Nephron (organoid): ENCODE measurements at regions not wholly inside any gene's neighbourhood (a gene's known extent, or its start where the extent isn't known, plus 50 kb on each side); places are given as distances from the start of the nearest gene placed in this dataset.
A peak's percentile ranks its signal among the peaks of the same experiment; 100 is the strongest.

Experiments used
- H3K27ac Mint-ChIP-seq, 3 experiments: 2 replicates each; pipeline ENCODE4 v1.8.0; 2020; ENCODE audit warnings: mixed read lengths in 3 of 3, mild to moderate bottlenecking in 2 of 3, moderate library complexity in 1 of 3
- H3K27me3 Mint-ChIP-seq: 2 replicates; pipeline ENCODE4 v1.8.0; 2021; ENCODE audit warnings: low read depth, mild to moderate bottlenecking, moderate library complexity, mixed read lengths
- H3K36me3 Mint-ChIP-seq: 2 replicates; pipeline ENCODE4 v1.8.0; 2020; ENCODE audit warnings: low read depth, mixed read lengths
- H3K4me1 Mint-ChIP-seq: 2 replicates; pipeline ENCODE4 v1.8.0; 2020; ENCODE audit warnings: mixed read lengths
- H3K4me3 Mint-ChIP-seq, 3 experiments: 2 replicates each; pipeline ENCODE4 v1.8.0; 2020; ENCODE audit warnings: mild to moderate bottlenecking in 3 of 3, mixed read lengths in 3 of 3, moderate library complexity in 2 of 3
- H3K9me3 Mint-ChIP-seq: 2 replicates; pipeline ENCODE4 v1.8.0; 2020; ENCODE audit warnings: mixed read lengths
- TF ChIP-seq, protein P1 (sequence below), 3 experiments: fragments of 200-600 bp; sonication (generic); IDR thresholded peaks; one replicate each; pipeline ENCODE4 v1.5.0; 2021; ENCODE audit warnings: antibody characterized with exemption in 3 of 3; ENCODE audit not compliant: unreplicated experiment in 3 of 3

DNA sequence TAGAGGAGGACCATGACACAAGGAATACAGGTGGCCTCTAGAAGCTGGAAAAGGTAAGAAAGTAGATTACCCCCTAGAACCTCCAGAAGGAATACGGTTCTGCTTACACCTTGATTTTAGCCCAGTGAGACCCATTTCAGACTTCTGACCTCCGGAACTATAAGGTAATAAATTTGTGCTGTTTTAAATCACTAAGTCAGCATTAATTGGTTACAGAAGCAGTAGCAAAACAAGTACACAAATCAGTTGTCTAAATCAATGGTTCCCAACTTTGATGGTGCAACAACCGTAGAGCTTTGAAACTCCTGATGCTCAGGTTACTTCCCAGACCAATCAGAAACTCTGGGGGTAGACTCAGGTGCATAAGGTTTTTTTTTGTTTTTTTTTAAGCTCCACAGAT, 113.6 kb downstream of the RTL9 start:
- no peaks in the 10 kb centered on the region for H3K27me3 Mint-ChIP-seq
- no peak overlapping the region for H3K27ac Mint-ChIP-seq
- no peak overlapping the region for H3K4me3 Mint-ChIP-seq
- H3K36me3 Mint-ChIP-seq, result no peaks in the 10 kb centered on the region
- no peaks in the 10 kb centered on the region for H3K9me3 Mint-ChIP-seq
- TF ChIP-seq, protein P1, sequence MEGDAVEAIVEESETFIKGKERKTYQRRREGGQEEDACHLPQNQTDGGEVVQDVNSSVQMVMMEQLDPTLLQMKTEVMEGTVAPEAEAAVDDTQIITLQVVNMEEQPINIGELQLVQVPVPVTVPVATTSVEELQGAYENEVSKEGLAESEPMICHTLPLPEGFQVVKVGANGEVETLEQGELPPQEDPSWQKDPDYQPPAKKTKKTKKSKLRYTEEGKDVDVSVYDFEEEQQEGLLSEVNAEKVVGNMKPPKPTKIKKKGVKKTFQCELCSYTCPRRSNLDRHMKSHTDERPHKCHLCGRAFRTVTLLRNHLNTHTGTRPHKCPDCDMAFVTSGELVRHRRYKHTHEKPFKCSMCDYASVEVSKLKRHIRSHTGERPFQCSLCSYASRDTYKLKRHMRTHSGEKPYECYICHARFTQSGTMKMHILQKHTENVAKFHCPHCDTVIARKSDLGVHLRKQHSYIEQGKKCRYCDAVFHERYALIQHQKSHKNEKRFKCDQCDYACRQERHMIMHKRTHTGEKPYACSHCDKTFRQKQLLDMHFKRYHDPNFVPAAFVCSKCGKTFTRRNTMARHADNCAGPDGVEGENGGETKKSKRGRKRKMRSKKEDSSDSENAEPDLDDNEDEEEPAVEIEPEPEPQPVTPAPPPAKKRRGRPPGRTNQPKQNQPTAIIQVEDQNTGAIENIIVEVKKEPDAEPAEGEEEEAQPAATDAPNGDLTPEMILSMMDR (IDR thresholded peaks at IDR 0.05; ENCODE audit: unreplicated experiment in 3 of 3), result no peak
- no peaks in the 10 kb centered on the region for H3K4me1 Mint-ChIP-seq

DNA sequence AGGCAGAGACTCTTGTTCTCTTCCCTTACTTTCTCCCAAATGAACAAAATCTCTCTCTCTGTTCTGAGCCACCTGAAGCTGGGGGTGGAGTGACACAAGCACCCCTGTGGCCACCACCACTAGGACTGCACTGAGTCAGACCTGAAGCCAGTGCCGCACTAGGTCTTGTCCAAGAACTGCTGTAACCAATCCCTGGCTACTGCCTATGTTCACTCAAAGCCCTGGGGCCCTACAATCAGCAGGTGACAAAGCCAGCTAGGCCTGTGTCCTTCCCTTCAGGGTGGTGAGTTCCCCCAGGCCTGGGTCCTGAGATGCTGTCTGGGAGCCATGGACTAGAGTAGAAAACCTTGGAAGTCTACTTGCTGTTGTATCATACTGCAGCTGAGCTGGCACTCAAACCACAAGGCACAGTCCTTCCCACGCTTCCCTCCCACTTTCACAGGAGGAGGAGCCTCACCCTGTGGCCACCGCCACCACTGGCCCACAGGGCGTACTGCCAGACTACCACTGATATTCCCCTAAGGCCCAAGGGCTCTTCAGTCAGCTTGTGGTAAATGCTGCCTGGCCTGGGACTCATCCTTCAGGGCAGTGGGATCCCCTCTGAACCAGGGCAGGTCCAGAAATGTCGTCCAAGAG, 119.1 kb downstream of the RTL9 start:
- no peaks in the 10 kb centered on the region for H3K36me3 Mint-ChIP-seq
- no peaks in the 10 kb centered on the region for H3K27me3 Mint-ChIP-seq
- no peak overlapping the region for H3K27ac Mint-ChIP-seq
- H3K9me3 Mint-ChIP-seq, result peaks cover 3% of the 10 kb centered on the region
- H3K4me3 Mint-ChIP-seq, result no peak overlapping the region
- H3K4me1 Mint-ChIP-seq, result no peaks in the 10 kb centered on the region
- TF ChIP-seq, protein P1 (IDR thresholded peaks at IDR 0.05; ENCODE audit: unreplicated experiment in 3 of 3), result no peak

- Mint-ChIP-seq H3K9me3 (peaks cover 16% of the 10 kb centered on the region), H3K36me3 (no peaks in the 10 kb centered on the region), H3K27ac (no peak overlapping the region), H3K27me3 (no peaks in the 10 kb centered on the region), H3K4me1 (no peaks in the 10 kb centered on the region), H3K4me3 (no peak overlapping the region)
- TF ChIP-seq, protein P1 (IDR thresholded peaks at IDR 0.05; ENCODE audit: unreplicated experiment in 3 of 3), result no peak
Measured at GRCh38 chrX:110491846-110492620, 133.4 kb downstream of the RTL9 start.

- no peaks in the 10 kb centered on the region for H3K27me3 Mint-ChIP-seq
Measured at GRCh38 chrX:110504947-110505346, 146.3 kb downstream of the RTL9 start.

GRCh38 chrX:110509755-110510532, 151.3 kb downstream of the RTL9 start:
- H3K9me3 Mint-ChIP-seq, result no peaks in the 10 kb centered on the region
- H3K27me3 Mint-ChIP-seq, result no peaks in the 10 kb centered on the region
- peak overlapping the region in 1 of 3 experiments; percentile 67 for H3K27ac Mint-ChIP-seq
- TF ChIP-seq, protein P1 (IDR thresholded peaks at IDR 0.05; ENCODE audit: unreplicated experiment in 3 of 3), result no peak
- peaks cover 6% of the 10 kb centered on the region for H3K4me1 Mint-ChIP-seq
- no peaks in the 10 kb centered on the region for H3K36me3 Mint-ChIP-seq
- H3K4me3 Mint-ChIP-seq, result no peak overlapping the region

More at GRCh38 chrX:110504947-110505346, 146.3 kb downstream of the RTL9 start:
- peaks cover 5% of the 10 kb centered on the region for H3K4me1 Mint-ChIP-seq
- H3K36me3 Mint-ChIP-seq, result no peaks in the 10 kb centered on the region
- H3K27ac Mint-ChIP-seq, result no peak overlapping the region
- no peaks in the 10 kb centered on the region for H3K9me3 Mint-ChIP-seq
- TF ChIP-seq, protein P1 (IDR thresholded peaks at IDR 0.05; ENCODE audit: unreplicated experiment in 3 of 3), result no peak
- H3K4me3 Mint-ChIP-seq, result no peak overlapping the region
